ENCODE measurements at regions not wholly inside any gene's neighbourhood (a gene's known extent, or its start where the extent isn't known, plus 50 kb on each side); places are given as distances from the start of the nearest gene placed in this dataset.
"Not testable (repeated sequence)": the region's sequence is repeated elsewhere in the genome, so short reads cannot be mapped to it uniquely, and the experiment has no call there.

DNA sequence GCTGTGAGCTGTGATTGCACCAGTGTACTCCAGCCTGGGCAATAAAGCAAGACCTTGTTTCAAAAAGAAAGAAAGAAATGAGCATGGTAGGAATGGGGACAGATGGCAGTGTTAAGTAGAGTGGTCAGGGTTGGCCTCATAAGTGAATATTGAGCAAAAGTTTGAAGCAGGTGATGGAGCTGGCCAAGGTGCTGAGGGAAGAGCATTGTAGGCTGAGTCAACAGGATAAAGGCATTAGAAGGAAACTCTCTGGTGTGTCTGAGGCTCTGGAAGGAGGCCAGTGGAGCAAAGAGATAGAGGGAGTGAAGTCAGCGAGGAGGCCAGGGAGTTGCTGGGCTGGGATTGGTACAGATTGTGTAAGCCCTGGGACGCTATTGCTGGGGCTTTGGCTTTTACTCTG, 336.1 kb downstream of the ZNF37A start:
- TF ChIP-seq, protein P1, sequence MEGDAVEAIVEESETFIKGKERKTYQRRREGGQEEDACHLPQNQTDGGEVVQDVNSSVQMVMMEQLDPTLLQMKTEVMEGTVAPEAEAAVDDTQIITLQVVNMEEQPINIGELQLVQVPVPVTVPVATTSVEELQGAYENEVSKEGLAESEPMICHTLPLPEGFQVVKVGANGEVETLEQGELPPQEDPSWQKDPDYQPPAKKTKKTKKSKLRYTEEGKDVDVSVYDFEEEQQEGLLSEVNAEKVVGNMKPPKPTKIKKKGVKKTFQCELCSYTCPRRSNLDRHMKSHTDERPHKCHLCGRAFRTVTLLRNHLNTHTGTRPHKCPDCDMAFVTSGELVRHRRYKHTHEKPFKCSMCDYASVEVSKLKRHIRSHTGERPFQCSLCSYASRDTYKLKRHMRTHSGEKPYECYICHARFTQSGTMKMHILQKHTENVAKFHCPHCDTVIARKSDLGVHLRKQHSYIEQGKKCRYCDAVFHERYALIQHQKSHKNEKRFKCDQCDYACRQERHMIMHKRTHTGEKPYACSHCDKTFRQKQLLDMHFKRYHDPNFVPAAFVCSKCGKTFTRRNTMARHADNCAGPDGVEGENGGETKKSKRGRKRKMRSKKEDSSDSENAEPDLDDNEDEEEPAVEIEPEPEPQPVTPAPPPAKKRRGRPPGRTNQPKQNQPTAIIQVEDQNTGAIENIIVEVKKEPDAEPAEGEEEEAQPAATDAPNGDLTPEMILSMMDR (IDR thresholded peaks at IDR 0.05; ENCODE audit: poor library complexity, severe bottlenecking), result not testable (repeated sequence)
- TF ChIP-seq EZH2 (IDR thresholded peaks at IDR 0.05; ENCODE audit: borderline replicate concordance, insufficient read depth, low read length, poor library complexity, severe bottlenecking); POLR2AphosphoS5 (IDR thresholded peaks at IDR 0.05); SMC3 (conservative IDR thresholded peaks at IDR 0.05; ENCODE audit: poor library complexity); TAF1 (IDR thresholded peaks at IDR 0.05; ENCODE audit: low read depth): not testable (repeated sequence)

Measured in neural cell (in vitro differentiated cells).